ENCODE measurements at regions not wholly inside any gene's neighbourhood (a gene's known extent, or its start where the extent isn't known, plus 50 kb on each side); places are given as distances from the start of the nearest gene placed in this dataset.

DNA sequence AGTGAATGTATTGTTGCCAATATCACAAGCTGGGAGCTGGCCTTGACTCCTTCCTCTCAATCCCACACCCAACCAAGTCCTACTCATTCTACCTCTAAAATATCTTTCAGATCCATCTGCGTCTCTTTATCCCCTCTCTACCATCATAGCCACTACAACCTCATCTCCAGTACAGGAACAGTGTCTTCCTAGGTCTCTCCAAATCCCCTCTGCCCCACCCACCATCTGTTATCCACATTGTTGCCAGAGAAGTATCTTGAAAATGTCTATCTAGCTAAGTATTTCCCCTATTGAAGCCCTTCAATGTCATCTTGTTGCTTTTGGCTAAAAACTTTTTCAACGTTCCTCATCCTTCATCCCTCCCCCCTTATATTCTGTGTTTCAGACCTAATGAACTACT is 244.7 kb downstream of the C12orf75 start:
- no peak for TF ChIP-seq CTCF (IDR thresholded peaks at IDR 0.05)
- no peak for TF ChIP-seq EP300 (IDR thresholded peaks at IDR 0.05)
- no peak for TF ChIP-seq POLR2AphosphoS5 (IDR thresholded peaks at IDR 0.05)
